T-cell (primary cell): ENCODE measurements at regions not wholly inside any gene's neighbourhood (a gene's known extent, or its start where the extent isn't known, plus 50 kb on each side); places are given as distances from the start of the nearest gene placed in this dataset.

ENCODE experiments used
- ATAC-seq, 4 experiments: fragments of 200-7000 bp in 3 of 4; fragments of 150-1000 bp in 1 of 4; cut with Tn5 transposase; replicated peaks in 1 of 4; 1 replicate in 3 of 4; 2 replicates in 1 of 4; pipeline ENCODE4 v1.10.0; 2021; ENCODE audit warnings: moderate library complexity in 3 of 4, mild to moderate bottlenecking in 2 of 4, moderate number of reproducible peaks in 1 of 4
- CTCF ChIA-PET, 2 donors: fragments of 300-600 bp; sonication (Branson Sonifier 250); formaldehyde crosslinking; loops; one replicate each; lab custom pipeline; 2022; ENCODE audit warnings: antibody characterized with exemption in 2 of 2; lab: Charles Lee
- POLR2A ChIA-PET, 2 donors: fragments of 300-600 bp; sonication (Branson Sonifier 250); formaldehyde crosslinking; loops; one replicate each; lab custom pipeline; 2022; ENCODE audit warnings: antibody characterized with exemption in 2 of 2; lab: Charles Lee
- DNase-seq, 35 experiments: peaks; one replicate each; pipeline versions ENCODE4 v3.0.0 to v3.0.0-alpha.2; 2013 to 2023
- H3K27ac ChIP-seq: one replicate; pipeline ENCODE4 v1.5.1; 2013; ENCODE audit warnings: low read length
- H3K27me3 ChIP-seq, 2 experiments: replicated peaks in 1 of 2; 1 replicate in 1 of 2; 2 replicates in 1 of 2; pipeline versions ENCODE4 v1.6.1 to v1.7.0; 2013; ENCODE audit warnings: low read length in 1 of 2, mixed read lengths in 1 of 2; ENCODE audit not compliant: control insufficient read depth in 2 of 2, insufficient read depth in 2 of 2; ENCODE audit errors: extremely low read depth in 1 of 2
- H3K36me3 ChIP-seq, 2 donors: 1 replicate in 1 of 2; 2 replicates in 1 of 2; pipeline versions ENCODE4 v1.6.1 to v1.7.0; 2013; ENCODE audit warnings: low read length in 1 of 2; ENCODE audit not compliant: control insufficient read depth in 2 of 2, insufficient read depth in 1 of 2; ENCODE audit errors: extremely low read depth in 1 of 2
- H3K4me1 ChIP-seq, 2 experiments: 1 replicate in 1 of 2; 2 replicates in 1 of 2; pipeline versions ENCODE4 v1.6.1 to v1.7.0; 2013; ENCODE audit warnings: low read length in 2 of 2, mixed read lengths in 1 of 2; ENCODE audit not compliant: insufficient read depth in 2 of 2, control insufficient read depth in 1 of 2; ENCODE audit errors: extremely low read depth in 1 of 2
- H3K4me3 ChIP-seq, 2 donors: 1 replicate in 1 of 2; 2 replicates in 1 of 2; pipeline versions ENCODE4 v1.5.1 to v1.7.0; 2013; ENCODE audit warnings: mild to moderate bottlenecking in 2 of 2, low read length in 1 of 2, moderate library complexity in 1 of 2; ENCODE audit not compliant: control insufficient read depth in 1 of 2; ENCODE audit errors: extremely low read depth in 1 of 2
- H3K9me3 ChIP-seq: 2 replicates; pipeline ENCODE4 v1.7.0; 2013
- H3K27ac Mint-ChIP-seq, 2 donors: one replicate each; pipeline ENCODE4 v1.8.0; 2020 to 2021; ENCODE audit warnings: mild to moderate bottlenecking in 2 of 2, mixed read lengths in 2 of 2
- H3K27me3 Mint-ChIP-seq, 2 donors: one replicate each; pipeline ENCODE4 v1.8.0; 2021 to 2022; ENCODE audit warnings: mixed read lengths in 2 of 2
- H3K36me3 Mint-ChIP-seq: one replicate; pipeline ENCODE4 v1.8.0; 2021; ENCODE audit warnings: mixed read lengths
- H3K4me1 Mint-ChIP-seq, 3 donors: one replicate each; pipeline ENCODE4 v1.8.0; 2020 to 2022; ENCODE audit warnings: mixed read lengths in 3 of 3, mild to moderate bottlenecking in 1 of 3
- H3K4me3 Mint-ChIP-seq, 3 donors: one replicate each; pipeline ENCODE4 v1.8.0; 2020 to 2022; ENCODE audit warnings: mild to moderate bottlenecking in 3 of 3, mixed read lengths in 3 of 3, moderate library complexity in 3 of 3
- H3K9me3 Mint-ChIP-seq, 3 donors: one replicate each; pipeline ENCODE4 v1.8.0; 2020 to 2022; ENCODE audit warnings: mixed read lengths in 3 of 3
- WGBS: methylation state at CpG from one replicate; pipeline ENCODE4 v1.1.5; 2013; ENCODE audit warnings: missing lambda C conversion rate; ENCODE audit not compliant: insufficient coverage; 5-methylcytosine and 5-hydroxymethylcytosine counted together

DNA sequence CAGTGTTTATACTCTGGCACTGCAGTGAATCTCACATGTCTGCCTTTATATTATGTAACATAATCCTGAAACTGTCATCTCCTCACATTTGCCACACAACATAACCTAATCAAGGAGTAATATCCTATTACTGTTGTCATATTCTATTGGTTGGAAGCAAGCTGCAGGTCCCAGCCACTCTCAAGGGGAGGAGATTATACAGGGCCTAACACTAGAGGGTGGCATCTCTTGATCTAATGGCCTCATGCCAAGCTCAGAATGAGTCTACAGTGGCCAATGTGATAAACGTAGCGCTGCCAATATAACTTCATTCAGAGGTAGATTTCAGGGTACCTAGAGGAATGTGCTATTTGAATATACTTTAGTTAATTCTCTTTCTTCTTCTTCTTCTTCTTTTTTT lies 166.8 kb downstream of the BACH1 start:
- ChIA-PET POLR2A (no interaction called here), CTCF (no interaction called here)
- no peak overlapping the region for H3K27ac Mint-ChIP-seq
- Histone ChIP-seq H3K4me3 (no peak overlapping the region), H3K36me3 (no peaks in the 10 kb centered on the region), H3K4me1 (no peaks in the 10 kb centered on the region), H3K27me3 (no peaks in the 10 kb centered on the region), H3K9me3 (no peaks in the 10 kb centered on the region), H3K27ac (no peak overlapping the region)
- peaks cover 22% of the 10 kb centered on the region for H3K36me3 Mint-ChIP-seq
- no peak overlapping the region for H3K4me3 Mint-ChIP-seq
- no peaks in the 10 kb centered on the region for H3K4me1 Mint-ChIP-seq
- DNase-seq (no peak), ATAC-seq (no peak)
- H3K27me3 Mint-ChIP-seq: no peaks in the 10 kb centered on the region
- WGBS: no CpG with 5 or more reads among the region's 2 CpGs
- no peaks in the 10 kb centered on the region for H3K9me3 Mint-ChIP-seq

DNA sequence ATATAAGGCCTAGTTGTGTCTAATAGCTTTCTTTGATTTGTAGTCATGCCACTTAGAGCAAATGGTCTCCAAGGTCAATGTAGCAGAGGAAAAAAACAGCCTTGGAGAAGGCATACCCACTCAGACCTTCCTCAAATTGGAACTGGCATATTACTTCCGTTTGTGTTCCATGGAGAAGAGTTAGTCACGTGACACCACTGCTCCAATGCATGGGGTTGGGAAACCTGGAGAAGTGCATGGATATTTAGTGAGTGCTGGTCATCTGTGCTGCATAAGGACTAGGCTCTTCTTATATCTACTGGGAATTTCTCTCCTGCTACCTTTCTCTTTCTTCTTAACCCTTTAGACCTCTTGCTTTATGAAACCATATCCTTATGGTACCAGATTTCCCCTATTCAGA lies 167.8 kb downstream of the BACH1 start:
- Mint-ChIP-seq H3K27ac (no peak overlapping the region), H3K9me3 (no peaks in the 10 kb centered on the region), H3K27me3 (no peaks in the 10 kb centered on the region), H3K4me1 (no peaks in the 10 kb centered on the region), H3K4me3 (no peak overlapping the region), H3K36me3 (peaks cover 15% of the 10 kb centered on the region)
- Histone ChIP-seq H3K4me1 (no peaks in the 10 kb centered on the region), H3K27ac (no peak overlapping the region), H3K36me3 (no peaks in the 10 kb centered on the region), H3K27me3 (no peaks in the 10 kb centered on the region), H3K4me3 (no peak overlapping the region), H3K9me3 (no peaks in the 10 kb centered on the region)
- WGBS: no CpG with 5 or more reads among the region's 2 CpGs
- ChIA-PET CTCF (interaction anchor here in 1 of 2 donors (0.9 kb wide), 1 partner anchor 643 kb away, joined by 3 read pairs; no protein-coding TSS in a partner anchor), POLR2A (no interaction called here)
- DNase-seq (no peak), ATAC-seq (no peak)

DNA sequence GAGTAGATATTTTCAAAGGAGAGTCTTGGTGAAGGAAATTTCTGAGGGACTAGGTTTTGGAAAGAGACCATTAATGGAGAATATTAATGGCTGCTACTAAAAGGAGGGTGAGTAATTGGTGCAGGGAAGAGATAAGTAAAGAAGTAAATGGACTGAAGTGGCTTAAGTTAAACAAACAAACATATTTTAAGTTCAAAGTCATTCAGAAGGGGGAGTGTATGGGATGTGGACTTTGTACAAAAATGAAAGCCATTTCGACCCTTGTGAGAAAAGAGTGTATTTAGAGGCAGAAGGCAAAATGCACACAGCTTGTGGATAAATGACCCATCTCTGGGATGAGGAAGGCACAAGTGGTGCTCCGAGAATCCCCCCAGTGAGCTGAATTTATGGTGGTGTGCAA lies 171.7 kb downstream of the BACH1 start:
- H3K36me3 ChIP-seq: peaks cover 0 to 5% of the 10 kb centered on the region in 2 donors
- no peak for DNase-seq
- H3K27ac ChIP-seq: no peak overlapping the region
- ChIA-PET CTCF (no interaction called here), POLR2A (no interaction called here)
- no peak for ATAC-seq
- H3K27me3 ChIP-seq: no peaks in the 10 kb centered on the region
- Mint-ChIP-seq H3K27me3 (no peaks in the 10 kb centered on the region), H3K4me1 (no peaks in the 10 kb centered on the region), H3K36me3 (peaks cover 26% of the 10 kb centered on the region), H3K4me3 (no peak overlapping the region), H3K27ac (no peak overlapping the region), H3K9me3 (no peaks in the 10 kb centered on the region)
- no peaks in the 10 kb centered on the region for H3K9me3 ChIP-seq
- H3K4me1 ChIP-seq: no peaks in the 10 kb centered on the region
- H3K4me3 ChIP-seq: no peak overlapping the region
- WGBS: 100% methylated on average over 2 of the region's 2 CpGs

DNA sequence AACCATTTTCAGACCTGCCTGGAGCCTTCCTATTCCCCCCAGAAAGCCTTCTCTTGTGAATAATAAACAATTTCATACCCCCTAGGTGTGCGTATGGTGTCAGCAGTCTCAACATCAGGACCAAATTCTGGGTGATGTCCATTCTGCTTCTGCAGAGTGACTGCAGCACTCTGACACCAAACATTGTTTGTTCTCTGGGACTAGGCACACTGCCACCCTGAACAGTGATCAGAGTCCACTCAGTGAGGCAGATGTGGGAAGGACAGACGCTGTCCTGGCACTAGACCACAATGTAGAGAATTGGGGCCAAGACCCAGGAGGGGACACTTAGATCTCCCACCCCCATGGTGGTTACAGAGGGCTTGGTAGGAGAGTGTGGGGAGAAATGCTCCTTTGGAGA lies 175.1 kb downstream of the BACH1 start:
- Mint-ChIP-seq H3K9me3 (no peaks in the 10 kb centered on the region), H3K4me1 (peaks cover 6 to 8% (median 7%) of the 10 kb centered on the region in 3 donors), H3K27me3 (no peaks in the 10 kb centered on the region), H3K4me3 (no peak overlapping the region), H3K36me3 (peaks cover 16% of the 10 kb centered on the region), H3K27ac (no peak overlapping the region)
- no peaks in the 10 kb centered on the region for H3K27me3 ChIP-seq
- H3K36me3 ChIP-seq: peaks cover 0 to 5% of the 10 kb centered on the region in 2 donors
- H3K9me3 ChIP-seq: no peaks in the 10 kb centered on the region
- ATAC-seq (no peak), DNase-seq (no peak)
- H3K4me3 ChIP-seq: no peak overlapping the region
- ChIA-PET CTCF (no interaction called here), POLR2A (no interaction called here)
- no peaks in the 10 kb centered on the region for H3K4me1 ChIP-seq
- H3K27ac ChIP-seq: no peak overlapping the region
- 100% methylated on average over 1 of the region's 2 CpGs for WGBS

DNA sequence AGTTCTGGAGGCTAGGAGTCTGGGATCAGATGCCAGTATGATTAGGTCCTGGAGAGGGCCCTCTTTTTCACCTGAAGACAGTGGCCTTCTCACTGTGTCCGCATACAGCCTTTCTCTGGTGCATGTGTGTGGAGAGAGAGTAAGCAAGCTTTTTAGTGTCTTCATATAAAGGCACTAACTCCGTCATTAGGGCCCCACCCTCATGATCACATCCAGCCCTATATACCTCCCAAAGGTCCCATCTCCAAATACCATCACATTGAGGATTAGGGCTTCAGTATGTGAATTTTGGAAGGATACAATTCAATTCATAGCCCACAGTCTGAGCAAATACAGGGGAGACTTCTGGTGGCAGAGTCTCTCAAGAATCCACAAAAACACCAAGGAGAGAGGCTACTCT lies 176.6 kb downstream of the BACH1 start:
- ChIA-PET POLR2A (interaction anchor here in 1 of 2 donors (0.6 kb wide), 1 partner anchor 25 kb away, joined by 3 read pairs; no protein-coding TSS in a partner anchor), CTCF (interaction anchor here in 1 of 2 donors (2.9 kb wide), 1 partner anchor 26 kb away, joined by 9 read pairs; no protein-coding TSS in a partner anchor)
- Mint-ChIP-seq H3K9me3 (no peaks in the 10 kb centered on the region), H3K4me1 (peaks cover 6 to 8% (median 7%) of the 10 kb centered on the region in 3 donors), H3K27me3 (no peaks in the 10 kb centered on the region), H3K4me3 (no peak overlapping the region), H3K36me3 (peaks cover 16% of the 10 kb centered on the region), H3K27ac (no peak overlapping the region)
- ATAC-seq (no peak), DNase-seq (no peak)
- no peaks in the 10 kb centered on the region for H3K27me3 ChIP-seq
- no CpG with 5 or more reads among the region's 2 CpGs for WGBS
- peaks cover 0 to 5% of the 10 kb centered on the region in 2 donors for H3K36me3 ChIP-seq
- no peaks in the 10 kb centered on the region for H3K9me3 ChIP-seq
- H3K27ac ChIP-seq: no peak overlapping the region
- H3K4me1 ChIP-seq: no peaks in the 10 kb centered on the region
- no peak overlapping the region for H3K4me3 ChIP-seq

DNA sequence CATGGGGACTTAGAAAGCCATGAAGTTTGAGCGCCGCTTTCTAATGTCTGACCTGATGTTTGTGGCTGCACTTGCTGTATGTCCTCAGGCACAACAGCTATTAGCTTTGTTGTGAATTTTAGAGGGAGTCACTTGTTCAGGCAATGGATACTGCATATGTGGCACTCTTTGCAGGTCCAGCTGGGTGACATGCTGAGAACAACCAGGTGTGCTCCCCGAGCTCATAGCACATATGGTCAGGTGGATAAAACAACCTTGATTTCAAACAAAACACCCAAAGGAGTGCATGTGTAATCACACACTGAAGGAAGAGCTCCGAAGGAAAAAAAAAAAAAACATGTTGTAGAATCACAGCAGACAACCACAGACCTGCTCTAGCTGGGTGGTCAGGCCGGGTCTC lies 178.6 kb downstream of the BACH1 start:
- ChIA-PET POLR2A (no interaction called here), CTCF (interaction anchor here (0.6 to 2.9 kb wide), 10 partner anchors 9 to 1507 kb away, joined by 3 to 9 read pairs (median 3); no protein-coding TSS in a partner anchor)
- Mint-ChIP-seq H3K36me3 (peaks cover 13% of the 10 kb centered on the region), H3K27me3 (no peaks in the 10 kb centered on the region), H3K4me1 (peaks cover 6 to 8% (median 7%) of the 10 kb centered on the region in 3 donors), H3K9me3 (no peaks in the 10 kb centered on the region), H3K27ac (no peak overlapping the region), H3K4me3 (no peak overlapping the region)
- DNase-seq (no peak), ATAC-seq (no peak)
- H3K4me1 ChIP-seq: no peaks in the 10 kb centered on the region
- WGBS: 96% methylated on average over 4 of the region's 5 CpGs
- no peak overlapping the region for H3K4me3 ChIP-seq
- H3K27ac ChIP-seq: no peak overlapping the region
- H3K36me3 ChIP-seq: peaks cover 0 to 5% of the 10 kb centered on the region in 2 donors
- H3K9me3 ChIP-seq: no peaks in the 10 kb centered on the region
- H3K27me3 ChIP-seq: no peaks in the 10 kb centered on the region
